ENCODE measurements at regions not wholly inside any gene's neighbourhood (a gene's known extent, or its start where the extent isn't known, plus 50 kb on each side); places are given as distances from the start of the nearest gene placed in this dataset.

DNA sequence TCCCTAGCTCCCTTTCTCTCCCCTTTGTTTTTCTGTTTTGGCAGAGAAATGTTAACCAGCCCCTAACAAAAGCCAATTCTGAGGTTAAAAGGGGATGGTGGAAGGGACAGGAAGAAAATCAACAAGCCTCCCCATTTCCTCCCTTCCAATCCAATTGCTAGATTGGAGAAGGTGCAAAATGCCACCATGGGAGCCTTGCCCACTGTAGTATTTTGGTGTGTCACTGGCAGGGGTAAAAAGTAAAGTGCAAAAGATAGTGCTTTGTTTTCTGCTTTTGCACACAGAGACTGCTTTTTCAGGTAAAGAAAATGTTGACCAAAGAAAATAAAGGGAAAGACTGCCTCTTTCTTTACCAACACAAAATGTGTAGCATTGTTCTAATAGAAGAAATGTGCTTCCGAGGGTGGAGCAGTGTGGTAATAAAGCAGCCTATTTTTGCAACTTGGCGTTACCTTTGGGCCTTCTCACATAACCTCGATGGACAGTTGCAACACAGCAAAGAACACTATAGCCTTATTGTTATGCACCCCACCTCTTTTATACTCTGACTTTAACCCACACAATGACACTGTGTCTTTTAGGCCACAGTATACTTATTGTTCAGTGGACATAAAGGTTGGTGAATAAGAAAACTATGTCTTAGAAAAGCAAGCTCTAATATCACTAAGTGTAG is 861.8 kb downstream of the BCL11A start:
- no peak for DNase-seq
- H3K27me3 Mint-ChIP-seq (ENCODE audit: insufficient read depth) = no peaks in the 10 kb centered on the region
- no peak overlapping the region for H3K27ac Mint-ChIP-seq
- no peak overlapping the region for H3K4me3 Mint-ChIP-seq
- 86% methylated on average over 3 of the region's 3 CpGs; no CpG with 5 or more reads in 1 of the 2 experiments for WGBS, 2 experiments (ENCODE audit: insufficient coverage in 1 of 2, insufficient read length in 1 of 2)
- no peak for TF ChIP-seq CTCF (conservative IDR thresholded peaks at IDR 0.05)
- H3K36me3 Mint-ChIP-seq (ENCODE audit: low read depth) = no peaks in the 10 kb centered on the region
- no peaks in the 10 kb centered on the region for H3K27me3 ChIP-seq (ENCODE audit: control insufficient read depth, insufficient read depth, low read length, poor library complexity, severe bottlenecking)
- no peak overlapping the region for H3K27ac ChIP-seq (ENCODE audit: low read depth, low read length)
- H3K36me3 ChIP-seq (ENCODE audit: control insufficient read depth, insufficient read depth, low read length) = no peaks in the 10 kb centered on the region
- no peaks in the 10 kb centered on the region for H3K4me1 Mint-ChIP-seq
- H3K9ac ChIP-seq (ENCODE audit: extremely low read depth, low read length, poor library complexity, severe bottlenecking) = no peak overlapping the region
- H3K9me3 Mint-ChIP-seq = peaks cover 4% of the 10 kb centered on the region
- no peaks in the 10 kb centered on the region for H3K9me3 ChIP-seq (ENCODE audit: control insufficient read depth, low read length)
- H3K4me1 ChIP-seq (ENCODE audit: control insufficient read depth, insufficient read depth, low read length) = no peaks in the 10 kb centered on the region
- no peak overlapping the region for H3K4me3 ChIP-seq (ENCODE audit: low read length)

DNA sequence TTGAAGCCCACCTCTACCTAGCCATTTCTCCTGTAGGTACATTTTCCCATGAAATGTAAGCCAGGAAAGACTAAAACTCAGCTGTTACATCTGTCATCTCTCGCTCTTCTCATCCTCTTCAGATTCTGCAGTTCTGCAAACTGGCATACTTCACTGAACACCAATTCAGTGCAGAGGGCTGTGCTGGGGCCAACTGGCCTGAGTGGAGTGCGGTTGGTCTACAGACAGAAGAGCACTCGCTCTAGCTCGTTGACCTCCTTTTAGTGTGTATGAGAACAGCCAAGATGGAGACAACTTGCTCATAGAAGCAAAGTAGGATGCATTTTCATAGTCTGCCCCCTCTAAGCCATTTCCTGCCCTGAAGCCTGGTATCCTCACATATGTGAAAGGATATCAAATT is 862.6 kb downstream of the BCL11A start:
- WGBS, 2 experiments (ENCODE audit: insufficient coverage in 1 of 2, insufficient read length in 1 of 2) = 92 to 96% methylated on average over 4 of the region's 4 CpGs
- no peaks in the 10 kb centered on the region for H3K36me3 ChIP-seq (ENCODE audit: control insufficient read depth, insufficient read depth, low read length)
- no peak overlapping the region for H3K4me3 Mint-ChIP-seq
- H3K9me3 Mint-ChIP-seq = peaks cover 4% of the 10 kb centered on the region
- H3K36me3 Mint-ChIP-seq (ENCODE audit: low read depth) = no peaks in the 10 kb centered on the region
- H3K9me3 ChIP-seq (ENCODE audit: control insufficient read depth, low read length) = no peaks in the 10 kb centered on the region
- no peak overlapping the region for H3K9ac ChIP-seq (ENCODE audit: extremely low read depth, low read length, poor library complexity, severe bottlenecking)
- DNase-seq = no peak
- H3K27ac Mint-ChIP-seq = no peak overlapping the region
- no peak overlapping the region for H3K27ac ChIP-seq (ENCODE audit: low read depth, low read length)
- H3K4me1 Mint-ChIP-seq = no peaks in the 10 kb centered on the region
- H3K4me3 ChIP-seq (ENCODE audit: low read length) = no peak overlapping the region
- TF ChIP-seq CTCF (conservative IDR thresholded peaks at IDR 0.05) = no peak
- H3K27me3 ChIP-seq (ENCODE audit: control insufficient read depth, insufficient read depth, low read length, poor library complexity, severe bottlenecking) = no peaks in the 10 kb centered on the region
- H3K4me1 ChIP-seq (ENCODE audit: control insufficient read depth, insufficient read depth, low read length) = no peaks in the 10 kb centered on the region
- no peaks in the 10 kb centered on the region for H3K27me3 Mint-ChIP-seq (ENCODE audit: insufficient read depth)

DNA sequence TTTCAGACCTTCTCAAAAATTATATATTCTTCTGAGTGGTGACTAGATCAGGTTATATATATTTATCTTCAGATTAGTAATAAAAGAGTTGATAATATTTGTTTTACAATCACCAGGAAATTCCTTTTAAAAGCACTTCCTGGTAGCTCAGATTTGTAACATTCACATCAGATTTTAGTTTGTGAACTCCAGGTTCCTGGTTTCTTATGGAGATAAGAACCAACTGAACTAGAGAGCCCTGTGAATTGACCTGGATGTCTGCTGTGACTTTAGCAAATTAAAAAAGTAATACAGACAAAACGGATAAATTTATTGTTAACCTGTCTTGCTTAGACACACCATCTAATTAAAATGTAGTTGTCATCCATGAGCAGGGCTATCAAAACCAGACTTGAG is 868.7 kb downstream of the BCL11A start:
- Histone ChIP-seq H3K27me3 (ENCODE audit: control insufficient read depth, insufficient read depth, low read length, poor library complexity, severe bottlenecking) (no peaks in the 10 kb centered on the region), H3K4me1 (ENCODE audit: control insufficient read depth, insufficient read depth, low read length) (no peaks in the 10 kb centered on the region), H3K9ac (ENCODE audit: extremely low read depth, low read length, poor library complexity, severe bottlenecking) (no peak overlapping the region), H3K27ac (ENCODE audit: low read depth, low read length) (no peak overlapping the region), H3K4me3 (ENCODE audit: low read length) (no peak overlapping the region), H3K9me3 (ENCODE audit: control insufficient read depth, low read length) (no peaks in the 10 kb centered on the region), H3K36me3 (ENCODE audit: control insufficient read depth, insufficient read depth, low read length) (no peaks in the 10 kb centered on the region)
- Mint-ChIP-seq H3K4me3 (no peak overlapping the region), H3K27me3 (ENCODE audit: insufficient read depth) (no peaks in the 10 kb centered on the region), H3K4me1 (no peaks in the 10 kb centered on the region), H3K36me3 (ENCODE audit: low read depth) (no peaks in the 10 kb centered on the region), H3K9me3 (peaks cover 4% of the 10 kb centered on the region), H3K27ac (no peak overlapping the region)
- 74 to 88% methylated on average over 1 of the region's 1 CpG for WGBS, 2 experiments (ENCODE audit: insufficient coverage in 1 of 2, insufficient read length in 1 of 2)
- TF ChIP-seq CTCF (conservative IDR thresholded peaks at IDR 0.05) = no peak
- no peak for DNase-seq

All from endodermal cell (in vitro differentiated cells).